ENCODE measurements at regions not wholly inside any gene's neighbourhood (a gene's known extent, or its start where the extent isn't known, plus 50 kb on each side); places are given as distances from the start of the nearest gene placed in this dataset.
"Not testable (repeated sequence)": the region's sequence is repeated elsewhere in the genome, so short reads cannot be mapped to it uniquely, and the experiment has no call there.

- no peak for DNase-seq
Observed at GRCh38 chr12:67457136-67457535, 188.0 kb downstream of the CAND1 start.

- no peak for DNase-seq
Observed at GRCh38 chr12:67457778-67458665, 188.9 kb downstream of the CAND1 start.

DNA sequence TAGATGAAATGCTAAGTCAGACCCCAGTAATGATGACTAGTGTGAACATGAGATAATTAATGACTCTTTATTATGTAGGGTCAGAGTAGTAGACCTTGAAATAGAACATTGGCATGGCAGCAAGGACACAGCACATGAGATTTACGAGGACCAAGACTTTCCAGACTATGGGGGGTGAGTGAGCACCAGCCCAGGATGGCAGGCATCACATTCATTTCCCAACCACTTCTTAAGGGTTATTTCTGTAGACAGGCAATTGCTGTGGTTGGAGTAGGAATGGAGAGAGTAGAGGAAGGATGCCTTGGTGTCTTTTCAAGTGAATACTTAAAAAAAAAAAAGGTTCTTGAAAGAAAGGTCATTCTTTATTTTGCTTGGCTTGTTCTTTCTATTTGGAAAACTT is 189.4 kb upstream of the DYRK2 start:
- DNase-seq, result no peak

DNA sequence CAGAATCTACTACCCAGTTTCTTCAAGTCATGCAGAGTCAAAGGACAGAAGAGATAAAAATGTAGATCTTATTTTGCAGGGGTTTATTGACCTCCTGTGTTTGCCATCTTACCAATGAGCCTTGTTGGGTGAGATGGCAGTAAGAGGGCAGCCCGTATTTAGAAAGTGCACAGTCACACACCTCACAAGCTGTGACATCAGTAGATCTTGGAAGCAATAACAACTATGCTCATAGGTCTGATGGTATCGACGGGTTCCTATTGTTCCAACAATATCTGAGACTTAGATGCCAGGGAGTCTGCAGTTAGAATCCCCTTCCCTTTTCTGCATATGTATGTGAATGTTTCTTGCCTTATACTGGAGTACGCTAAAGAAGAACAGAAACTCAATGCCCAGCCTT is 189.0 kb upstream of the DYRK2 start:
- no peak for DNase-seq

DNA sequence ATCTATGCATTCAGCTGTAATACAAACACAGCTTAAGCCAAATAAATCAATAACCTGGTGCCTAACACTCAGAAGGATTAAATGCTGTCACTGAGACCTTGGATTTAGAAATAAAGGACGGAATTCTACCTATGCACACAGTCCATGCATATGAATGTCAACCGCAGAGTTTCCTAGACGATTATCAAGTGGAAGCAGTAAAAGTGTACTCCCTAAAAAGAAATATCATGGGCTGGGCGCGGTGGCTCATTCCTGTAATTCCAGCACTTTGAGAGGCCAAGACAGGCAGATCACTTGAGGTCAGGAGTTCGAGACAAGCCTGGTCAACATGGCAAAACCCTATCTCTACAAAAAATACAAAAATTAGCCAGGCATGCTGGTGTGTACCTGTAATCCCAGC is 188.2 kb upstream of the DYRK2 start:
- no peak for DNase-seq

DNA sequence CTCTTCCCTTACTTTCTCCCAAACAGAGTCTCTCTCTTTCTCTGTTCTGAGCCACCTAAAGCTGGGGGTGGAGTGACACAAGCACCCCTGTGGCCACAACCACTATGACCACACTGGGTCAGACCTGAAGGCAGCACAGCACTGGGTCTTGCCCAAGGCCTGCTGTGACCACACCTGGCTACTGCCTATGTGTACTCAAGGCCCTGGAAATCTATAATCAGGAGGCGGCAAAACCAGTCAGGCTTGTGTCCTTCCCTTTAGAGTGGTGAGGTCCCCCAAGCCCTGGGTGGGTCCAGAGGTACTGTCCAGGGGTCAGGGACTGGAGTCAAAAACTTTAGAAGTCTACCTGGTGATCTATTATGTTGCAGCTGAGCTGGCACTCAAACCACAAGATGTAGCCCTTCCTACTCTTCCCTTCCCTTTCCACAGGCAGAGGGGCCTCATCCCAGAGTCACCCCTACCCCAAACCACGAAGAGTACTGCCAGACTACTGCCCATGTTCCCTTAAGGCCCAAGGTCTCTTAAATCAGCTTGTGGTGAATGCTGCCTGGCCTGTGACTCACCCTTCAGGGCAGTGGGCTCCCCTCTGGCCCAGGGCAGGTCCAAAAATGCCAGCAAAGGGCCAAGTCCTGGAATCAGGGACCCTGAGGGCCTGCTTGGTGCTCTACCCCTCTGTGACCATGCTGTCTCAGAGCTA is 179.8 kb upstream of the DYRK2 start:
- no peak for DNase-seq

DNA sequence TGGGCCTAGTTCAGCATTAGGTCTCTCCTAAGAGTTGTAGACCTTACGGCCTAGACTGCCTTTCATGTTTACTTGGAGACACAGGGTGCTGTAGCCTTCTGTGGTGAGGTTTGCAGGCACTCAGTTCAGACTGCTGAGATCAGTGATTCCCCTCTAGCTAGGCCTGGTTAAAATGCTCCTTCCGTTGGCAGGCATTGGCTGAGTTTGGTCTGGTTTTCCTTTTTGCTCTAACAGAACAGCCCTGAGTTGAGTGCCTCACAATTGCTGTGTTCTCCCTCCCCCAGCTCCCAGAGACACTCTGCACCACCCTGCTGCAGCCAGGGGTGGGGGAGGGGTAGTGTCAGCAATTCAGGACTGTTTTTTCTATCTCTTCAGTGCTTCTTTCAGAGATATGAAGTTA is 178.9 kb upstream of the DYRK2 start:
- DNase-seq, result no peak

GRCh38 chr12:67471810-67472209 is 176.7 kb upstream of the DYRK2 start:
- no peak for DNase-seq

GRCh38 chr12:67472539-67472938 is 176.0 kb upstream of the DYRK2 start:
- DNase-seq, result peak; percentile 46

GRCh38 chr12:67474934-67475620 is 173.5 kb upstream of the DYRK2 start:
- no peak for DNase-seq

DNA sequence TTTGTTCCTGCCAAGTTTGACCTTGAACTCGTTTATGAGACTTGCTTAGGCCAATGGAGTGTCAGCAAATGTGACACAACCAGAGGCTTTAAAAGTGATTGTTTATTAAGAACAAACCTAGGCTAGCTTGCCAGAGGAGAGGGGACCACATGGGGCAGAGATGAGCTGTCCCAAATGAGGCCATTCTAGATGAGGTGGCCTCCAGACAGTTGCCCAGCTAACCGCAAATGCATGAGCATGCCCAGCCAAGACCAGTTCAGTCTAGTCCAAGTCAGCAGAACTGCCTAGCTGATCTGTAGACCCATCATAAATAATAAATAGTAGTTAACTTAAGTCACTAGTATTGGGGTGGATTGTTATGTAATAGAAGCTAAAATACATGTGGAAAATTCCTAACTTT is 172.8 kb upstream of the DYRK2 start:
- no peak for DNase-seq

GRCh38 chr12:67477681-67478265 is 170.8 kb upstream of the DYRK2 start:
- DNase-seq, result no peak

- peak; percentile 74 for DNase-seq
Observed at GRCh38 chr12:67482751-67483661, 165.5 kb upstream of the DYRK2 start.

DNA sequence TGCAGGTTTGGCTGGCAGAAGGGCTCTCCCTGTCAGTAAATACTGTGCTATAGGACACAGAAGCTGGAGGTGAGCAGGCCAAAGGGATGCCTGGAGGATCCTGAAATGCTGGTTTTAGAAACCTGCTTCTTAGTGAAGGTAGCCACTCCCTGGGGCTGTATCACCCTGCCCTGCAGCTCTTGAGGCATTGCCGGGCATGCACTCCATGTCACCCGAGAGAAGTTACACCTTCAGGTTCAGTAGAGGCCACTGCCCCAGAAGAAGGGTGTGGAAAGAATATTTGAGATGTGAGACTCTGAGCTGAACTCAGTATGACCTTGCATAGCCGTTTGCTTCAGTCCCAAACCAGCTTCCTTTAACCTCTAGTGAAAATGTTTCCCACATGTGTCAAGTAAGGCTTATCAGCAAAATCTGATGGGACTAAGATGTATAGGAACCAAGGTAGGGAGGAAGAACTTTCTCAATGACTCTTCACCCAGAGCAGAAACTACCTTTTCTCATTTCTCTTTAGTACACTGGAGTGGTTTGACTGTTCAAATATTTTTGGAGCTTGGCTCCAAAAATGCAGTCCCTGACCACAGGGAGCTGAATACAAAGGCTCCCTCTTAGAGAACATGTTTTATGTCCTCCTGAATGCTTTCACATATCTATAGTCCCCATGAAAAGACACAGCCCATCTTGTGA is 164.5 kb upstream of the DYRK2 start:
- no peak for DNase-seq

- DNase-seq, result no peak
Observed at GRCh38 chr12:67484791-67485480, 163.6 kb upstream of the DYRK2 start.

- no peak for DNase-seq
Observed at GRCh38 chr12:67486671-67487070, 161.9 kb upstream of the DYRK2 start.

DNA sequence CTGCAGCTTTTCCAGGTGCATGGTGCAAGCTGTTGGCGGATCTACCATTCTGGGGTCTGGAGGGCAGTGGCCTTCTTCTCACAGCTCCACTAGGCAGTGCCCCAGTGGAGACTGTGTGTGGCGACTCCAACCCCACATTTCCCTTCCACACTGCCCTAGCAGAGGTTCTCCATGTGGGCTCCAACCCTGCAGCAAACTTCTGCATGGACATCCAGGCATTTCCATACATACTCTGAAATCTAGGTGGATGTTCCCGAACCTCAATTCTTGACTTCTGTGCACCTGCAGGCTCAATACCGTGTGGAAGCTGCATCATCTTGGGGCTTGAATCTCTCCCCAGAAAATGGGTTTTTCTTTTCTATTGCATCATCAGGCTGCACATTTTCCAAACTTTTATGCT is 160.2 kb upstream of the DYRK2 start:
- DNase-seq, result not testable (repeated sequence)

- DNase-seq, result no peak
Observed at GRCh38 chr12:67489007-67489406, 159.5 kb upstream of the DYRK2 start.

DNA sequence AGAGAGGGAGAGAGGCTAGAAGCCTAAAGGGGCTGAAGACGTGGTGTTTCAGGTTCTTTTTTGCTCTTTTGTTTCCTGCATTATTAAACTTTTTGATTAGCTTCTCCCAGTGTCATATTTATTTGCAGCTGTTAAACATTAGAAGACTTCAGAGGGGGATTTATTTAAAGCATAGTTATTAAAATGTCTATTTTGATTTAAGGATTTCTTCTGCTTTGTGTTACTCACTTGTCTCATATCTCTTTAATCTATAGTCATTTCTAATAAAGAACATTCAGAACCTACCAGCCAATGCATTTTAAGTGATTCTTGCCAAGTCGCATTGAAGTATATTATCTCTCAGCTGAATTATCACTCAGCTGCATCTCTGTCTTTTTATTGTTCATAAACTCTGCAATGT is 152.0 kb upstream of the DYRK2 start:
- DNase-seq, result no peak

DNA sequence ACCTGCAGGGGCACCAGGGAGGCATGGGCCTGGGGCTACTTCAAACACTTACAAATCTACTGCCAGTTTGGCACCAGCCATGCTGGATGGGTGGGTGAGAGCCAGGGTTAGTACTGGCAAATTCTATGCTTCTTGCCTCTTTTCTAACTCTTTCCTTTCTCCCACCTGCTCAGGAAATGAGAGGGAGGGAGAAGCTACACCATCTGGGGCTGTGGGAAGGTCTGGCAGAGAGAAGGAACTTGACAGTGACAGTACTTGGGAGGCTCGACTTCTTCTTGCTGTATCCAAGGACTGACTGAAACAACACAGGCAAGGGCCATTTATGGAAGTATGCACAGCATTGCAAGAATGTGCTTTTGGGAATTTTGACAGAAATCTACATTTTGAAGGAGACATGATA is 149.6 kb upstream of the DYRK2 start:
- DNase-seq, result no peak

DNA sequence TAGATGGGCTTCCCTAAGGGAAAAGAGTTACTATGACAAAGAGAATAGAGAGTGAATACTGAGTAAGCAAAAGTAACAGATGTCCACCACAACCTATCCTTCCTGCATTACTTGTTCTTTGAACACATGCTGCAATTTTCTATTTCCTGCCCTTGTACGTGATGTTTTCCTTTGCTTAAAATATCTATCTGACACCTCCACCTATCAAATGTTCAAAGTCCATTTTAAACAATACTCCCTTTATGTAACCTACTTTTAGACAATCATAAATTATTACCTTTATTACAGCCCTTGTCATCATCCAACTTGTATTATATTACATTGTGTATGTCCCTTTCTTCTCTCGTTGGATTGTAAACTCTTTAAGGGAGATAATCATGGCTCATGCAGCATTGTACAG is 147.2 kb upstream of the DYRK2 start:
- no peak for DNase-seq

Data from femur (tissue), 1 donor.